Prostate gland (tissue), 2 donors: ENCODE measurements at regions not wholly inside any gene's neighbourhood (a gene's known extent, or its start where the extent isn't known, plus 50 kb on each side); places are given as distances from the start of the nearest gene placed in this dataset.

Experiments
- POLR2A ChIP-seq: fragments of 450-650 bp; IDR thresholded peaks from one replicate; pipeline ENCODE4 v1.6.1; 2016; ENCODE audit warnings: antibody characterized with exemption, mild to moderate bottlenecking
- POLR2AphosphoS5 ChIP-seq: sonication (generic); formaldehyde crosslinking; IDR thresholded peaks from one replicate; pipeline ENCODE4 v1.6.1; 2017; ENCODE audit warnings: antibody characterized with exemption
- TF ChIP-seq, protein P1 (sequence below), 4 experiments: fragments of 200-600 bp in 2 of 4; fragments of 450-650 bp in 2 of 4; sonication (generic) in 2 of 4; IDR thresholded peaks; 1 replicate in 3 of 4; 2 replicates in 1 of 4; pipeline ENCODE4 v1.5.1; 2016 to 2019; ENCODE audit warnings: antibody characterized with exemption in 4 of 4, mild to moderate bottlenecking in 2 of 4, moderate library complexity in 2 of 4

DNA sequence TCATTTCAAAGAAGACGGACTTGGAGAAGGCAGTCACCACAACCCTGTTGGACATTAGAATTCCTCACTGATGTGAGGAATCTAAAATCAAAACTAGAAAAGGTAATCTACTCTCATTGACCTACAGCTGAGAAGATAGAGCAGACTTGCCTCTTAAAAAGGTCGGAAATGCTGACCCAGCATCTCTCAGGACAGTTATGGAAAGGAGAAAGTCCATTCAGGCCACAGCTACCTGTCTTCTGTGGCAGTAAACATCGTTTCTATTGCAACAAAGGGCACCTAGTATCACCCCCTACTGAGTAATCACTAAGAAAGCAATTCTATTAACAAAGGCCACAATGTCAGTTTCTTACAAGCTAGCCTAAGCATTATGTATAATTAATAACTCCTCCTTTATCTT lies 601.7 kb downstream of the PRELID2 start:
- TF ChIP-seq POLR2A (no peak), POLR2AphosphoS5 (no peak)
- TF ChIP-seq, protein P1, sequence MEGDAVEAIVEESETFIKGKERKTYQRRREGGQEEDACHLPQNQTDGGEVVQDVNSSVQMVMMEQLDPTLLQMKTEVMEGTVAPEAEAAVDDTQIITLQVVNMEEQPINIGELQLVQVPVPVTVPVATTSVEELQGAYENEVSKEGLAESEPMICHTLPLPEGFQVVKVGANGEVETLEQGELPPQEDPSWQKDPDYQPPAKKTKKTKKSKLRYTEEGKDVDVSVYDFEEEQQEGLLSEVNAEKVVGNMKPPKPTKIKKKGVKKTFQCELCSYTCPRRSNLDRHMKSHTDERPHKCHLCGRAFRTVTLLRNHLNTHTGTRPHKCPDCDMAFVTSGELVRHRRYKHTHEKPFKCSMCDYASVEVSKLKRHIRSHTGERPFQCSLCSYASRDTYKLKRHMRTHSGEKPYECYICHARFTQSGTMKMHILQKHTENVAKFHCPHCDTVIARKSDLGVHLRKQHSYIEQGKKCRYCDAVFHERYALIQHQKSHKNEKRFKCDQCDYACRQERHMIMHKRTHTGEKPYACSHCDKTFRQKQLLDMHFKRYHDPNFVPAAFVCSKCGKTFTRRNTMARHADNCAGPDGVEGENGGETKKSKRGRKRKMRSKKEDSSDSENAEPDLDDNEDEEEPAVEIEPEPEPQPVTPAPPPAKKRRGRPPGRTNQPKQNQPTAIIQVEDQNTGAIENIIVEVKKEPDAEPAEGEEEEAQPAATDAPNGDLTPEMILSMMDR (IDR thresholded peaks at IDR 0.05) = no peak
